Fibroblast of skin of right biceps (primary cell): ENCODE measurements at regions not wholly inside any gene's neighbourhood (a gene's known extent, or its start where the extent isn't known, plus 50 kb on each side); places are given as distances from the start of the nearest gene placed in this dataset.

Source experiments
- DNase-seq: peaks from one replicate; pipeline ENCODE4 v3.0.0-alpha.2; 2013

DNA sequence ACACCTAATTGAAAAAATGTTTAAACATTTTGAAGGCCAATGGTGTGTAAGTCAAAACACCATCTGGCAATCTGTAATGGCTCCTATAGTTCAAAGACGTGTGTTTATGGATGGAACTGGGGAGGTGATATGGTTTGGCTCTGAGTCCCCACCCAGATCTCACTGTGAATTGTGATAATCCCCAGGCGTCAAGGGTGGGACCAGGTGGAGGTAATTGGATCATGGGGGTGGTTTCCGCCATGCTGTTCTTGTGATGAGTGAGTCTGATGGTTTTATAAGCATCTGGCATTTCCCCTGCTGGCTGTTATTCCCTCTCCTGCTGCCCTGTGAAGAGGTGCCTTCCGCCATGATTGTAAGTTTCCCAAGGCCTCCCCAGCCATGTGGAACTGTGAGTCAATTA is 52.2 kb downstream of the ADRA2C start:
- DNase-seq, result no peak

- DNase-seq, result no peak
These were observed 53.2 kb downstream of the ADRA2C start for GRCh38 chr4:3819210-3819919.

DNA sequence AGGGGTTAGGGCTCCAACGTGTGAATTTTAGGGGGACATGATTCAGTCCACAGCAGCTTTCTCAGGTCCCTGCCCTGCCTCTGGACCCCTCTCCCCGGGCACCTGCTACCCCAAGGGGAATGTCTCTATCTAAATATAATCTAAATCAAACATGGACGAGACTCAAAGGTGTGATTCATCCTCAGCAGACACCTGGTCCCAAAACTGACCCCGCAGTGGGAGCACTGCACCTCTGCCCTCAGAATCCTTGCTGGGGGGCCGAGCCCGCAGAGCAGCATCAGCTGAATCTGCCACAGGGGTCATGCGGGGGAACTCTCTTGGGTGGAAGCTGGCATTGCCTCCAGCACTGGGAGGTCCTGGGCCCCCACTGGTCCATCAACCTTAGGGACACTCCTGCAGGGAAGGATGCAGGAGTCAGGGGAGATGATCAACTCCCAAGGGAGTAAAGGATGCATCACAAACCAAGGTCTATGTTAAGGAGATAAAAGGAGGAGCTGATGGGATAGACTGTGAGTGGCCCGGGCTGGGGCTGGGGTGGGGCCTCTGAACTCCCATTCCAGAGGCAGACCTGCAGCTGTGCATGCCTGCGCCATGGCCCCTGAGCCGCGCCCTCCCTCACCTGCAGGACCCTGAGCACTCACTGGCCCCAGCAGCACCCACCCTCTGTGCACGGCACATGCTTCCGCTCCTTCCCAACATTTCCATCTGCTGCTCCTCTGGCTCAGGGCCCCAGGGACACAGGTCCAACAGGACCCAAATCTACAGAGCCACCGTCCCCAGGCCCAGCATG is 54.0 kb downstream of the ADRA2C start:
- no peak for DNase-seq

DNA sequence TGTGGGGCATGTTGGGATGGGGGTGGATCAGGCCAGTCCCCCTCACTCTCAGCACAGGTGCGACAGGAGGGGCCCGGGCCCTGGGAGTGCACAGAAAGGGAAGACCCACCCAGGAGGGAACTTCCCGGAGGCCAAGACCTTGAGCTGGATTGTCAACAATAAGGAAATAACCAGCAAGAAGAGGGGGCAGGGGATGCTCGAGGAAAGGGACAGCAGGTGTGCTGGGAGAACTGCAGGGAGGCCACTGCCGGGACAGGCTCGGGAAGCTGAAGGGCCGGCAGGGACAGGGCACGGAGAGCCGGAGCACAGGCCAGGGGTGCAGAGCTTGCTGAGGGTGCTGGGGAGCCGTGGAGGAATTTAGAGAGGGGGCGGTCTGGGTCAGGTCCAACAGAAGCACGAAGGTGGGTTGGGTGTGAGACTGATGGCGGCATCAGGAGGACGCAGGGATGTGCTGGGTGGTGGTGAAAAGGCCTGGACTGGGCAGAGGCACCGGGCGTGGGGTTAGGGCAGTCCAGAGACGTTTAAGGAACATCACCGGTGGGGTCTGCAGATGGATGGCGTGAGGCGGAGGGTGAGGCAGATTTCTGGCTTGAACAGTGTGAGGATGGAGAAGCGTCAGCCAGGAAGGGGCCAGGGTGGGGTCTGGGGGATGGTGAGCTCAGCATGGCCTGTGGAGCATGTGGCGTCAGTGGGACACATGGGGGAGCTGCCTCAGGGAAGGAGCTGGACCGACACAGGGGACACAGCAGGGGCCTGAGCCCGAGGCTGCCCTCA is 54.8 kb downstream of the ADRA2C start:
- DNase-seq, result no peak

- DNase-seq, result no peak
These were observed 55.5 kb downstream of the ADRA2C start for GRCh38 chr4:3821580-3822229.

GRCh38 chr4:3822230-3822947 is 56.2 kb downstream of the ADRA2C start:
- no peak for DNase-seq

GRCh38 chr4:3823496-3824341 is 57.5 kb downstream of the ADRA2C start:
- no peak for DNase-seq

- DNase-seq, result no peak
These were observed 58.5 kb downstream of the ADRA2C start for GRCh38 chr4:3824521-3825270.

GRCh38 chr4:3825530-3825929 is 59.3 kb downstream of the ADRA2C start:
- DNase-seq, result no peak

DNA sequence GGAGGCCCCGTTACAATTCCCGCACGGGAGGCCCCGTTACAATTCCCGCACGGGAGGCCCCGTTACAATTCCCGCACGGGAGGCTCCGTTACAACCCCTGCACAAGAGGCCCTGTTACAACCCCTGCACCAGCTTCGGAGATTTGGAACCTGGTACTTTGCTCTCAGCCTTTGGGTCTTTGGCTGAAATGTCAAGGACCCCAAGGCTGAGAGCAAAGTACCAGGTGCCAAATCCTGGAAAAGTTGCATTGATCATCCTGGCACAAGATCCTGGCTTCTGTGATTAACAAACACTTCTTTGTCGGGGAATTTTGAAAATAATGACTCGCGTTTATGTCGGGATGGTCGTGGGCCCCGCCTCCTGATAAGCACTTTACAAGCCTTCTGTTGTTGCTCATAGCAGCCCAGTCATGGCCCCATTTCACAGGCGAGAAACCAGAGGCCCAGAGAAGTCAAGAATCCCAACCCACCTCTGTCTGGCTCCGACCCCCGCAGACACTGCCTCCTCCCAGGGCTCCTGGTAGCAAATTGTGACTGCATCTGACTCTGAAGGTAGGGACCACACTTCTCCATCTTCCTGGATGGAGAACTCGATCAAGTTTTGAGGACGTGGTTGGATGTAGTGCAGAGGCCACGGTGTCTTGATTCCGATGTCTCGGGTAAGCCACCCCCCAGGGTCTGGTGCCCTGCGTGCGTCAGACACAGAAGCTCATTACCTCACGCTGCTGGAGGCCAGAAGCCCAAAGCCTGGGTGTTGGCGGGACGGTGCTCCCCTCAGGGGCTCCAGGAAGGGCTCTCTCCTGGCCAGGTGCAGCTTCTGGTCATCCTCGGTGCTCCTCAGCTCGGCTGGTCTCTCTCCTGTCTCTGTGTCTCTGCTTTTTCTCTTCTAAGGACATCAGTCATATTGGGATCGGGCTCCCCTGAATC is 60.3 kb downstream of the ADRA2C start:
- no peak for DNase-seq

DNA sequence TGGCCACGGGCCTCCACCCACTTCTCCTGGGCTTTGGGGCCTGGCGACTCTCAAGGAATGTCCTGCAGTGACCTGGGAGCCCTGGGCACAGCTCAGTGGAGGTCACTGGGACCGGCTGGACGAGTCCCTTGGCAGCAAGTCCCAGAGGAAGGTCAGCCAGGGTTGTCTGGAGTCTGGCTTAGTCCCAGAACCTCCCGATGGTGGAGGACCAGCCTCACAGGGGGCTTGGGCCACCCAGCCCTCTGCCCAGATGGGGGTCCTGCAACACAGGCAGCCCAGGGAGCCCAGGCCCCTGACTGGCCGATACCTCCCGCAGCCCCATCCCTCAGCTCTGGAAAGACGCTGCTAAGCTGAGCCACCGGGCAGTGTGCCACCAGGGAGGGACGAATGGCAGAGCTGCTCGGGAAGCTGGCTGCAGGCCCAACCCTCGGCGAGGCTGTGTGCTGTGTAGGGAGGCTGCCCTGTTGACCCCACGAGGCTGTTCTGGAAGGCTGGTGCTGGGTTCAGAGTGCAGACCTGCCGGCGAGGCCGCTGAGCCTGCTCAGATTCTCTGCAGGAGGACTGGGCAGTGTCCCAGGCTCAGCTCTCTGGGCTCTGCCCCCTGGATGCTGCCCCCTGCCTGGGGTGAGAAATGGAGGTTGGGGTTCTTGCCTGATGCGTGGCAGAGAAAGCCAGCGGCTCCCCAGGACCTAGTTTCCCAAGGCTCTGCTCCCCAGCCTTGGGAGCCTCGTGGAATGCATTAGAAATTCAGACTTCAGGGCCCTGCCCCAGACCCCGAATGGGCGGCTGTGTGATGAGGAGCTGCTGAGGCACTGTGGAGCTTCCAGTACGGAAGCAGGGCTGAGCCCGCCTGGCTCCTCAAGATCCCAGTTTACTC is 61.7 kb downstream of the ADRA2C start:
- no peak for DNase-seq

DNA sequence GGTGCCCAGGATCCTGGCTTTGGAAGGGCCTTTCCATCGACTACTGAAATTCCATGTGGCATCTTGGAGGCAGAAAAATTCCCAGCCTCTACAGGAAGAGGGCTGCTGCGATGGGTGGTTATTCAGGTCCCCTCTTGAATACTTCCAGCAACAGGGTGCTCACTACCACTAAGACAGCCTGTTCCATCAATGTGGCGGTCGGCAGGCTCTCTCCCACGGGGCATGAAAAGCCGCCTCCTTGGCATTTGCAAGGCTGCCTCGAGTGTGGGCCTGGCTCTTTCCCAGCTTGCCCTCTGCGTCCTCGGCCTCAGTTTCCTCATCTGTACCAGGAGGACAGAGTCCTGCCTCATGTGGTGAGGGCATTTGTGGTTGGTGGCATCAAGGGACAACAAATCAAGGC is 62.4 kb downstream of the ADRA2C start:
- DNase-seq, result no peak

- DNase-seq, result no peak
These were observed 63.2 kb downstream of the ADRA2C start for GRCh38 chr4:3829211-3829955.

- DNase-seq, result no peak
These were observed 64.0 kb downstream of the ADRA2C start for GRCh38 chr4:3829956-3830773.

DNA sequence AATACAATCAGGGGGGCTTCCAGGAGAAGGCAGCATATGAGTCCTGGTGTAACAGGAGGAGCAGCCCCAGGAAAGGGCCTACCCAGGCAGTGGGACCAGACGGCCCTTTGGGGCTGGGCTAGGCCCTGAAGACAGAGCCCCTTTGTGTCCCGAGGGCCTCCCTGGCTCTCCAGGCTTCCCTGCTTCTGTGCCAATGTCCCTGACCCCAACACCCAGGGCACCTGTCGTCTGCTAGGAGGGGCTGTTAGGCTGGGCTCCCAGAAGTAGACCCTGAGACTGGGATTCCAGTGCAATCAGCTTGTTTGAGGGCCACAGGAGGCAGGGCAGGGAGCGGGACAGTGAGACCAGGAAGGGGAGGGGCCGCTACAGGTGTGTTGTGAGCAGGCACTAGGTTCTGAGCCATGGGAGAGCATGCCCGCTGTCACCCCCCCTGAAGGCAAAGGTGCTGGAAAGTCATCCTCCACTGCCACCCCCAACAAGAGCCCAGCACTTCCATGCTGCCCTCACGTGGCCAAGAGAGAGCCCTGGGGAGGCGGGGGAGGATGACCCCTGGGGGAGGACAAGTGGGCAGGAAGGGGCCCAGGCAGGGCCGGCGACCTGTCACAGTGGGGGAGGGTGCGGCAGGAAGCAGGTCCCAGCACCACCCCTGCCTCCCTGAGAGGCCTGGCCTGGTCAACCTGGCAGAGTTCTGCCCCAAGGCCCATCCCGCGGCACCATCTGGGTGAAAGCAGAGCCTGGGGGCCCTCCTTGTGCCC is 64.8 kb downstream of the ADRA2C start:
- no peak for DNase-seq

- no peak for DNase-seq
These were observed 65.5 kb downstream of the ADRA2C start for GRCh38 chr4:3831529-3832150.
